LNCaP clone FGC (cell line): ENCODE measurements at regions not wholly inside any gene's neighbourhood (a gene's known extent, or its start where the extent isn't known, plus 50 kb on each side); places are given as distances from the start of the nearest gene placed in this dataset.

Experiments used
- DNase-seq: peaks from one replicate; pipeline ENCODE4 v3.0.0-alpha.2; 2011; ENCODE audit warnings: low read depth
- H3K4me3 ChIP-seq: 2 replicates; pipeline ENCODE4 v1.5.1; 2011; ENCODE audit warnings: mild to moderate bottlenecking, low read depth, low read length, control low read depth
- TF ChIP-seq, protein P1 (sequence below): IDR thresholded peaks from 2 replicates; pipeline ENCODE4 v1.5.1; 2012; ENCODE audit warnings: mild to moderate bottlenecking; ENCODE audit not compliant: control insufficient read depth, insufficient read depth; ENCODE audit errors: extremely low read depth

GRCh38 chr3:165444745-165445144 is 248.6 kb upstream of the SLITRK3 start:
- DNase-seq = no peak
- TF ChIP-seq, protein P1, sequence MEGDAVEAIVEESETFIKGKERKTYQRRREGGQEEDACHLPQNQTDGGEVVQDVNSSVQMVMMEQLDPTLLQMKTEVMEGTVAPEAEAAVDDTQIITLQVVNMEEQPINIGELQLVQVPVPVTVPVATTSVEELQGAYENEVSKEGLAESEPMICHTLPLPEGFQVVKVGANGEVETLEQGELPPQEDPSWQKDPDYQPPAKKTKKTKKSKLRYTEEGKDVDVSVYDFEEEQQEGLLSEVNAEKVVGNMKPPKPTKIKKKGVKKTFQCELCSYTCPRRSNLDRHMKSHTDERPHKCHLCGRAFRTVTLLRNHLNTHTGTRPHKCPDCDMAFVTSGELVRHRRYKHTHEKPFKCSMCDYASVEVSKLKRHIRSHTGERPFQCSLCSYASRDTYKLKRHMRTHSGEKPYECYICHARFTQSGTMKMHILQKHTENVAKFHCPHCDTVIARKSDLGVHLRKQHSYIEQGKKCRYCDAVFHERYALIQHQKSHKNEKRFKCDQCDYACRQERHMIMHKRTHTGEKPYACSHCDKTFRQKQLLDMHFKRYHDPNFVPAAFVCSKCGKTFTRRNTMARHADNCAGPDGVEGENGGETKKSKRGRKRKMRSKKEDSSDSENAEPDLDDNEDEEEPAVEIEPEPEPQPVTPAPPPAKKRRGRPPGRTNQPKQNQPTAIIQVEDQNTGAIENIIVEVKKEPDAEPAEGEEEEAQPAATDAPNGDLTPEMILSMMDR = no peak
- no peak overlapping the region for H3K4me3 ChIP-seq

- DNase-seq = no peak
- TF ChIP-seq, protein P1 = no peak
- no peak overlapping the region for H3K4me3 ChIP-seq
Measured at GRCh38 chr3:165443664-165444063, 247.5 kb upstream of the SLITRK3 start.

DNA sequence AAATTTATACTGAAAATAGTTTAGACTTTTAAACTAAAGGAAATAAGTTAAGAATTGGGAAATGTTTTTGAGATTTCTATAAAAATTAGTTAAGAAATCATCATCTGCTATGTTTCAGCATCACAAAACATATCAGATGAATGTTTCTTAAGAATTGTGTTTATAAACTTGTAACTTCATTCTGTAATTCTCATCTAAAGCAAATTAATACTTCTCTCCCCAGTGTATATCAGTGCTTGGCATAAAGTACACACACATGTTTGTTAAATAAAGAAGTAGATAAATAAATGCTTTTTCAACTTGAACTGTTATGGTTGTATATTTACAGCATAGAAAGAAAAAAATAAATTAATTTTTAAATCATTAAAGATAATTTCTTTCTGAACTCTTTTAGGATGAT is 245.9 kb upstream of the SLITRK3 start:
- TF ChIP-seq, protein P1 = no peak
- no peak for DNase-seq
- H3K4me3 ChIP-seq = no peak overlapping the region

DNA sequence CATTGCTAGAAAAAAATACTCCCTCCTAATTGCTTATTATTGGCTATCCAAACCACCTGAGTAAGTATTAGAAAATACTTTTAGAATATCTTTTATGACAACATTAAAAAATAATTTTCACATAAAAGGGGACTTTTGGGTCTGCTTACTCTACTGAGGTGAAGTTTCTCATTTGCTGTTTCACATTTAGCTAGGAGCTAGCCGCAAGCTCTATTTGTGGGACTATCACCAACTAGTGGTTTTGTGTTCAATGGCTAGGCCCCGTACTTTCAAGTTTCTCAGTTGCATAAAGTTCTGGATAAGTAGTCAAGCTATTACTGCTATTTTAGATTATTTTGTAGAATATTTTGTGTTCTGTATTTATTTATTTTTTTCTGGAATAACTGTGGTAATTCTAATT is 244.2 kb upstream of the SLITRK3 start:
- no peak for DNase-seq
- H3K4me3 ChIP-seq = no peak overlapping the region
- TF ChIP-seq, protein P1 = no peak

GRCh38 chr3:165439765-165440164 is 243.6 kb upstream of the SLITRK3 start:
- no peak overlapping the region for H3K4me3 ChIP-seq
- TF ChIP-seq, protein P1 = no peak
- DNase-seq = no peak

GRCh38 chr3:165434516-165434915 is 238.3 kb upstream of the SLITRK3 start:
- no peak for DNase-seq
- H3K4me3 ChIP-seq = no peak overlapping the region

GRCh38 chr3:165406425-165406824 is 210.2 kb upstream of the SLITRK3 start:
- H3K4me3 ChIP-seq = no peak overlapping the region
- no peak for DNase-seq
- TF ChIP-seq, protein P1 = no peak

More at GRCh38 chr3:165434516-165434915, 238.3 kb upstream of the SLITRK3 start:
- TF ChIP-seq, protein P1 = no peak
